ENCODE measurements at regions not wholly inside any gene's neighbourhood (a gene's known extent, or its start where the extent isn't known, plus 50 kb on each side); places are given as distances from the start of the nearest gene placed in this dataset.

GRCh38 chrX:9222299-9222698 lies 188.4 kb upstream of the FAM9B start:
- Histone ChIP-seq H3K27me3 (no peaks in the 10 kb centered on the region), H3K4me1 (ENCODE audit: low read depth) (no peaks in the 10 kb centered on the region), H3K36me3 (no peaks in the 10 kb centered on the region), H3K9me3 (ENCODE audit: low read depth) (peaks cover 4% of the 10 kb centered on the region), H3K27ac (no peak overlapping the region), H3K4me3 (no peak overlapping the region)
- peak in 1 of 2 donors; percentile 2 for DNase-seq (ENCODE audit: low read depth in 1 of 2, low spot score in 1 of 2)
- TF ChIP-seq, protein P1, sequence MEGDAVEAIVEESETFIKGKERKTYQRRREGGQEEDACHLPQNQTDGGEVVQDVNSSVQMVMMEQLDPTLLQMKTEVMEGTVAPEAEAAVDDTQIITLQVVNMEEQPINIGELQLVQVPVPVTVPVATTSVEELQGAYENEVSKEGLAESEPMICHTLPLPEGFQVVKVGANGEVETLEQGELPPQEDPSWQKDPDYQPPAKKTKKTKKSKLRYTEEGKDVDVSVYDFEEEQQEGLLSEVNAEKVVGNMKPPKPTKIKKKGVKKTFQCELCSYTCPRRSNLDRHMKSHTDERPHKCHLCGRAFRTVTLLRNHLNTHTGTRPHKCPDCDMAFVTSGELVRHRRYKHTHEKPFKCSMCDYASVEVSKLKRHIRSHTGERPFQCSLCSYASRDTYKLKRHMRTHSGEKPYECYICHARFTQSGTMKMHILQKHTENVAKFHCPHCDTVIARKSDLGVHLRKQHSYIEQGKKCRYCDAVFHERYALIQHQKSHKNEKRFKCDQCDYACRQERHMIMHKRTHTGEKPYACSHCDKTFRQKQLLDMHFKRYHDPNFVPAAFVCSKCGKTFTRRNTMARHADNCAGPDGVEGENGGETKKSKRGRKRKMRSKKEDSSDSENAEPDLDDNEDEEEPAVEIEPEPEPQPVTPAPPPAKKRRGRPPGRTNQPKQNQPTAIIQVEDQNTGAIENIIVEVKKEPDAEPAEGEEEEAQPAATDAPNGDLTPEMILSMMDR (IDR thresholded peaks at IDR 0.05; ENCODE audit: low read depth, low read length), result no peak

DNA sequence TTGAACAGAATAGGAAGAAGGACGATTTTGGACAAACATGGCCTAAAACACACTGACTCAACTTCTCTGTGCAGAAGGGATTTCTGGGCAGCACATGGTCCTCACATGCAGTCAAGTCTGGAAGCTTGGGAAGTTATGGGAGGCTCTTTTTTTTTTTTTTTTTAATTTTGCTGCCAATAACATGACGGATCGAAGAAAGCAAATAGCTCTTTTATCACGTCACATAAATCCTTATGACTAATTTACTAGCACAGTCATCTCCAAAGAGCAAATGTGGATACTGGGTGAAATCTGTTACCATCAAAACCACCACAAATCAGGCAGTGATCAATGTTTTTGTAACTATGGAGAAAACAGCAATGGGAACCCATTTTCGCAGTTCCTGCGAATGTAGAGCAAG lies 193.3 kb upstream of the FAM9B start:
- Histone ChIP-seq H3K4me3 (no peak overlapping the region), H3K36me3 (no peaks in the 10 kb centered on the region), H3K4me1 (ENCODE audit: low read depth) (no peaks in the 10 kb centered on the region), H3K9me3 (ENCODE audit: low read depth) (peaks cover 4% of the 10 kb centered on the region), H3K27ac (no peak overlapping the region), H3K27me3 (no peaks in the 10 kb centered on the region)
- no peak for DNase-seq (ENCODE audit: low read depth in 1 of 2, low spot score in 1 of 2)
- TF ChIP-seq, protein P1 (IDR thresholded peaks at IDR 0.05; ENCODE audit: low read depth, low read length), result no peak

GRCh38 chrX:9231491-9231890 lies 197.6 kb upstream of the FAM9B start:
- no peaks in the 10 kb centered on the region for H3K9me3 ChIP-seq (ENCODE audit: low read depth)
- H3K4me1 ChIP-seq (ENCODE audit: low read depth), result no peaks in the 10 kb centered on the region
- DNase-seq (ENCODE audit: low read depth in 1 of 2, low spot score in 1 of 2), result no peak
- no peak overlapping the region for H3K4me3 ChIP-seq
- no peaks in the 10 kb centered on the region for H3K36me3 ChIP-seq
- TF ChIP-seq, protein P1 (IDR thresholded peaks at IDR 0.05; ENCODE audit: low read depth, low read length), result no peak
- no peaks in the 10 kb centered on the region for H3K27me3 ChIP-seq
- no peak overlapping the region for H3K27ac ChIP-seq

DNA sequence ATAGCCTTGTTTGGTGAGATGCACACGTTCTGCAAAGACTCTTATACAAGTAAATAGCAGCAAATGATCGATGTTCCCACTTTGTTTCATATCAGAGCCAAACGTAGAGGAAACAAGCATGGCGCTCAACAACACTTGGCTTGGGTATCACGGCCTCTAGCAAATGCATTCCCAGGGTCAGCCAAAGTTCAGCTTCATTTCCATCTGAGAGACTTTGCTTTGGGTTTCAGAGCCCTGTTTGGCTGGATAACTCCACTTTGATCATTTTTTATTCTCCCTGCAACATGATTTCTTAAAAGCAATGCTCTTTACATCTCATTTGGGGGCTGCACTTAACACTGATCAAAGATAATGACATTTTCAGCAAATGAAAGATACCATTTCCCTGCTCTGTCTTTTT lies 199.2 kb upstream of the FAM9B start:
- Histone ChIP-seq H3K4me1 (ENCODE audit: low read depth) (no peaks in the 10 kb centered on the region), H3K9me3 (ENCODE audit: low read depth) (no peaks in the 10 kb centered on the region), H3K4me3 (no peak overlapping the region), H3K36me3 (no peaks in the 10 kb centered on the region), H3K27ac (no peak overlapping the region), H3K27me3 (no peaks in the 10 kb centered on the region)
- TF ChIP-seq, protein P1 (IDR thresholded peaks at IDR 0.05; ENCODE audit: low read depth, low read length), result no peak
- DNase-seq (ENCODE audit: low read depth in 1 of 2, low spot score in 1 of 2), result peak in 1 of 2 donors; percentile 2

DNA sequence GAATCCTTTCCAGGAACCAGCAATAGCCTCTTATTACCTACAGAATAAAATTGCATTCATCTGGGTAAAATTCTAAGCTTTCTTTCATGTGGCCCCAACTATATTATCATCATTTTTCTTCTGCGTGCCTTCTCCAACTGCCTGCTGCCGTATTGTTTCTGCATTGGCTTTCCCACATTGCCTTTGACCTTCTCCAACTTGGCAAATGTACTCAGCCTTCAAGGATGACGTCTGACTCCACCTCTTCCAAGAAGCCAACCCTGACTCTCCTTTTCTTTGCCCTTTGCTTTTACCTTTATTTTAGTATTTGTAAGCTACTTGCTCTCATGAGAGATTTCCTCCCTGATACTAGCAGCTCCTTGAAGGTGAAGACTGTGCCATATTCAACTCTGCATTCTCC lies 200.4 kb upstream of the FAM9B start:
- H3K9me3 ChIP-seq (ENCODE audit: low read depth), result no peaks in the 10 kb centered on the region
- TF ChIP-seq, protein P1 (IDR thresholded peaks at IDR 0.05; ENCODE audit: low read depth, low read length), result no peak

DNA sequence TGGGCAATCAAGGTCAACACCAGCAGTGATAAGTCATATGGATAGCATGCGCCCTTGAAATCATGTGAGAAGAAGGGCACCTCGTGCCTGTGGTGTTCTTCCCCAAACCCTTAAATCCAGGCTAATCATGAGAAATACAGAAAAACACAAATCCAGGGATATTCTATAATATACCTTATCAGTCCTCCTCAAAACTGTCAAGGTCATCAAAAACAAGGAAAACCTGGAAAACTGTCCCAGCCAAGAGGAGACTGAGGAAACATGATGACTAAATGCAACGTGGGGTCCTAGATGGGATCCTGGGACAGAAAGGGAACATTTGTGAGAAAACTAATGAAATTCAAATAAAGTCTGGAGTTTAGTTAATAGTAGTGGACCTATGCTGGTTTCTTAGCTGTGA lies 201.8 kb upstream of the FAM9B start:
- Histone ChIP-seq H3K4me1 (ENCODE audit: low read depth) (no peaks in the 10 kb centered on the region), H3K27ac (no peak overlapping the region), H3K9me3 (ENCODE audit: low read depth) (no peaks in the 10 kb centered on the region), H3K36me3 (no peaks in the 10 kb centered on the region), H3K4me3 (no peak overlapping the region), H3K27me3 (no peaks in the 10 kb centered on the region)
- TF ChIP-seq, protein P1 (IDR thresholded peaks at IDR 0.05; ENCODE audit: low read depth, low read length), result no peak
- no peak for DNase-seq (ENCODE audit: low read depth in 1 of 2, low spot score in 1 of 2)

More for the DNA sequence above, 200.4 kb upstream of the FAM9B start:
- Histone ChIP-seq H3K27ac (no peak overlapping the region), H3K4me1 (ENCODE audit: low read depth) (no peaks in the 10 kb centered on the region), H3K27me3 (no peaks in the 10 kb centered on the region), H3K4me3 (no peak overlapping the region), H3K36me3 (no peaks in the 10 kb centered on the region)
- no peak for DNase-seq (ENCODE audit: low read depth in 1 of 2, low spot score in 1 of 2)
